ENCODE measurements at regions not wholly inside any gene's neighbourhood (a gene's known extent, or its start where the extent isn't known, plus 50 kb on each side); places are given as distances from the start of the nearest gene placed in this dataset.

- TF ChIP-seq GFI1B (tag by site-specific recombination; IDR thresholded peaks at IDR 0.05) (no peak), GLIS1 (tag by site-specific recombination; IDR thresholded peaks at IDR 0.05) (no peak), ZNF791 (tag by site-specific recombination; IDR thresholded peaks at IDR 0.05) (no peak)
These were observed 1376.4 kb upstream of the CRIM1 start (continued) for GRCh38 chr2:34979148-34979547.

GRCh38 chr2:34961822-34962221 is 1362.7 kb upstream of the FAM98A start:
- H3K36me3 ChIP-seq (ENCODE audit: control insufficient read depth in 2 of 2, insufficient read depth in 1 of 2, low read length in 2 of 2) = no peaks in the 10 kb centered on the region

GRCh38 chr2:34954758-34955157 is 1355.7 kb upstream of the FAM98A start:
- Histone ChIP-seq H3K4me1 (ENCODE audit: control insufficient read depth, insufficient read depth, low read length) (no peaks in the 10 kb centered on the region), H3K9me3 (ENCODE audit: control insufficient read depth, insufficient read depth, low read depth, low read length) (no peaks in the 10 kb centered on the region), H3K36me3 (ENCODE audit: control insufficient read depth in 2 of 2, insufficient read depth in 1 of 2, low read length in 2 of 2) (no peaks in the 10 kb centered on the region), H3K4me3 (ENCODE audit: low read depth, low read length) (no peak overlapping the region), H3K27ac (ENCODE audit: extremely low read depth, low read depth, low read length) (no peak overlapping the region)
- POLR2A ChIA-PET = no interaction called here
- TF ChIP-seq, protein P1, sequence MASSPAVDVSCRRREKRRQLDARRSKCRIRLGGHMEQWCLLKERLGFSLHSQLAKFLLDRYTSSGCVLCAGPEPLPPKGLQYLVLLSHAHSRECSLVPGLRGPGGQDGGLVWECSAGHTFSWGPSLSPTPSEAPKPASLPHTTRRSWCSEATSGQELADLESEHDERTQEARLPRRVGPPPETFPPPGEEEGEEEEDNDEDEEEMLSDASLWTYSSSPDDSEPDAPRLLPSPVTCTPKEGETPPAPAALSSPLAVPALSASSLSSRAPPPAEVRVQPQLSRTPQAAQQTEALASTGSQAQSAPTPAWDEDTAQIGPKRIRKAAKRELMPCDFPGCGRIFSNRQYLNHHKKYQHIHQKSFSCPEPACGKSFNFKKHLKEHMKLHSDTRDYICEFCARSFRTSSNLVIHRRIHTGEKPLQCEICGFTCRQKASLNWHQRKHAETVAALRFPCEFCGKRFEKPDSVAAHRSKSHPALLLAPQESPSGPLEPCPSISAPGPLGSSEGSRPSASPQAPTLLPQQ (tag by site-specific recombination; IDR thresholded peaks at IDR 0.05) = no peak
- TF ChIP-seq ZNF621 (tag by site-specific recombination; IDR thresholded peaks at IDR 0.05) = no peak
- TF ChIP-seq TCF7L2 (IDR thresholded peaks at IDR 0.05; ENCODE audit: borderline replicate concordance, low read depth, low read length) = no peak
- no peak for TF ChIP-seq GLI4 (tag by site-specific recombination; IDR thresholded peaks at IDR 0.05)
- TF ChIP-seq ZNF600 (tag by site-specific recombination; IDR thresholded peaks at IDR 0.05) = no peak
- TF ChIP-seq ZNF221 (tag by site-specific recombination; IDR thresholded peaks at IDR 0.05; ENCODE audit: borderline replicate concordance) = no peak
- no peak for TF ChIP-seq ZNF239 (tag by site-specific recombination; IDR thresholded peaks at IDR 0.05)
- no peak for TF ChIP-seq YY2 (tag by site-specific recombination; IDR thresholded peaks at IDR 0.05)
- no peak for TF ChIP-seq ZNF18 (tag by site-specific recombination; IDR thresholded peaks at IDR 0.05)
- TF ChIP-seq, protein P2, sequence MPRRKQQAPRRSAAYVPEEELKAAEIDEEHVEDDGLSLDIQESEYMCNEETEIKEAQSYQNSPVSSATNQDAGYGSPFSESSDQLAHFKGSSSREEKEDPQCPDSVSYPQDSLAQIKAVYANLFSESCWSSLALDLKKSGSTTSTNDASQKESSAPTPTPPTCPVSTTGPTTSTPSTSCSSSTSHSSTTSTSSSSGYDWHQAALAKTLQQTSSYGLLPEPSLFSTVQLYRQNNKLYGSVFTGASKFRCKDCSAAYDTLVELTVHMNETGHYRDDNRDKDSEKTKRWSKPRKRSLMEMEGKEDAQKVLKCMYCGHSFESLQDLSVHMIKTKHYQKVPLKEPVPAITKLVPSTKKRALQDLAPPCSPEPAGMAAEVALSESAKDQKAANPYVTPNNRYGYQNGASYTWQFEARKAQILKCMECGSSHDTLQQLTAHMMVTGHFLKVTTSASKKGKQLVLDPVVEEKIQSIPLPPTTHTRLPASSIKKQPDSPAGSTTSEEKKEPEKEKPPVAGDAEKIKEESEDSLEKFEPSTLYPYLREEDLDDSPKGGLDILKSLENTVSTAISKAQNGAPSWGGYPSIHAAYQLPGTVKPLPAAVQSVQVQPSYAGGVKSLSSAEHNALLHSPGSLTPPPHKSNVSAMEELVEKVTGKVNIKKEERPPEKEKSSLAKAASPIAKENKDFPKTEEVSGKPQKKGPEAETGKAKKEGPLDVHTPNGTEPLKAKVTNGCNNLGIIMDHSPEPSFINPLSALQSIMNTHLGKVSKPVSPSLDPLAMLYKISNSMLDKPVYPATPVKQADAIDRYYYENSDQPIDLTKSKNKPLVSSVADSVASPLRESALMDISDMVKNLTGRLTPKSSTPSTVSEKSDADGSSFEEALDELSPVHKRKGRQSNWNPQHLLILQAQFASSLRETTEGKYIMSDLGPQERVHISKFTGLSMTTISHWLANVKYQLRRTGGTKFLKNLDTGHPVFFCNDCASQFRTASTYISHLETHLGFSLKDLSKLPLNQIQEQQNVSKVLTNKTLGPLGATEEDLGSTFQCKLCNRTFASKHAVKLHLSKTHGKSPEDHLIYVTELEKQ (tag by site-specific recombination; IDR thresholded peaks at IDR 0.05; ENCODE audit: borderline replicate concordance) = no peak
- no peak for TF ChIP-seq ZSCAN18 (tag by site-specific recombination; IDR thresholded peaks at IDR 0.05)
- TF ChIP-seq OVOL3 (tag by site-specific recombination; IDR thresholded peaks at IDR 0.05) = no peak
- no peak for TF ChIP-seq GFI1B (tag by site-specific recombination; IDR thresholded peaks at IDR 0.05)
- TF ChIP-seq ZEB2 (tag by site-specific recombination; IDR thresholded peaks at IDR 0.05) = no peak
- TF ChIP-seq ZNF776 (tag by site-specific recombination; IDR thresholded peaks at IDR 0.05; ENCODE audit: borderline replicate concordance) = no peak
- TF ChIP-seq ZNF302 (tag by site-specific recombination; IDR thresholded peaks at IDR 0.05; ENCODE audit: low read depth) = no peak
- no peak for TF ChIP-seq KLF8 (tag by site-specific recombination; IDR thresholded peaks at IDR 0.05)
- no peak for TF ChIP-seq ZNF155 (tag by site-specific recombination; IDR thresholded peaks at IDR 0.05)
- no peak for TF ChIP-seq ZFP37 (tag by site-specific recombination; IDR thresholded peaks at IDR 0.05)
- CTCF ChIA-PET = interaction anchor here (0.7 kb wide), 1 partner anchor 1748 kb away, joined by 3 read pairs; no protein-coding TSS in a partner anchor

More at GRCh38 chr2:34961822-34962221, 1362.7 kb upstream of the FAM98A start:
- ChIA-PET CTCF (no interaction called here), POLR2A (no interaction called here)
- no peaks in the 10 kb centered on the region for H3K9me3 ChIP-seq (ENCODE audit: control insufficient read depth, insufficient read depth, low read depth, low read length)
- no peak for TF ChIP-seq ZNF660 (tag by site-specific recombination; IDR thresholded peaks at IDR 0.05)
- no peak for TF ChIP-seq ZNF596 (tag by site-specific recombination; IDR thresholded peaks at IDR 0.05)
- TF ChIP-seq PRDM1 (tag by site-specific recombination; IDR thresholded peaks at IDR 0.05) = no peak
- TF ChIP-seq ZNF114 (tag by site-specific recombination; IDR thresholded peaks at IDR 0.05) = no peak
- TF ChIP-seq ZNF792 (tag by site-specific recombination; IDR thresholded peaks at IDR 0.05) = no peak
- no peak overlapping the region for H3K4me3 ChIP-seq (ENCODE audit: low read depth, low read length)
- H3K27ac ChIP-seq (ENCODE audit: extremely low read depth, low read depth, low read length) = no peak overlapping the region
- no peaks in the 10 kb centered on the region for H3K4me1 ChIP-seq (ENCODE audit: control insufficient read depth, insufficient read depth, low read length)

All from HEK293 (cell line).